CD4-positive, alpha-beta T cell (primary cell): ENCODE measurements at regions not wholly inside any gene's neighbourhood (a gene's known extent, or its start where the extent isn't known, plus 50 kb on each side); places are given as distances from the start of the nearest gene placed in this dataset.

Experiments
- ATAC-seq: fragments of 200-7000 bp; cut with Tn5 transposase; one replicate; pipeline ENCODE4 v1.10.0; 2022; ENCODE audit warnings: mild to moderate bottlenecking; ENCODE audit not compliant: poor library complexity
- CTCF ChIA-PET: fragments of 350-600 bp; sonication (Branson Sonifier 250); formaldehyde crosslinking; loops from one replicate; lab custom pipeline; 2021; ENCODE audit warnings: antibody characterized with exemption, inconsistent platforms; lab: Charles Lee
- POLR2A ChIA-PET: fragments of 350-600 bp; sonication (Branson Sonifier 250); formaldehyde crosslinking; loops from one replicate; lab custom pipeline; 2021; ENCODE audit warnings: antibody characterized with exemption, inconsistent platforms; lab: Charles Lee
- DNase-seq, 14 experiments: peaks; one replicate each; pipeline ENCODE4 v3.0.0-alpha.2; 2013 to 2020; ENCODE audit warnings: mixed read lengths in 2 of 14
- H3K27ac ChIP-seq, 2 donors: one replicate each; pipeline versions ENCODE4 v1.5.1 to v1.7.0; 2013; ENCODE audit warnings: low read length in 2 of 2, low read depth in 1 of 2, mild to moderate bottlenecking in 1 of 2
- H3K27me3 ChIP-seq, 2 experiments: 1 replicate in 1 of 2; 2 replicates in 1 of 2; pipeline versions ENCODE4 v1.6.1 to v1.7.0; 2013; ENCODE audit warnings: low read length in 2 of 2, control low read depth in 1 of 2, mild to moderate bottlenecking in 1 of 2, moderate library complexity in 1 of 2; ENCODE audit not compliant: insufficient read depth in 2 of 2, control insufficient read depth in 1 of 2
- H3K36me3 ChIP-seq: one replicate; pipeline ENCODE4 v1.6.1; 2013; ENCODE audit warnings: low read length, control low read depth; ENCODE audit not compliant: insufficient read depth
- H3K4me1 ChIP-seq: one replicate; pipeline ENCODE4 v1.6.1; 2013; ENCODE audit warnings: low read length, control low read depth; ENCODE audit not compliant: insufficient read depth
- H3K4me3 ChIP-seq: one replicate; pipeline ENCODE4 v1.5.1; 2013; ENCODE audit warnings: mild to moderate bottlenecking, low read length, moderate library complexity
- H3K9me3 ChIP-seq, 2 experiments: 1 replicate in 1 of 2; 2 replicates in 1 of 2; pipeline versions ENCODE4 v1.6.1 to v1.7.0; 2013; ENCODE audit warnings: low read length in 2 of 2, mild to moderate bottlenecking in 2 of 2, control low read depth in 1 of 2, moderate library complexity in 1 of 2; ENCODE audit not compliant: control insufficient read depth in 1 of 2, insufficient read depth in 1 of 2
- H3K27ac Mint-ChIP-seq: one replicate; pipeline ENCODE4 v1.8.0; 2020; ENCODE audit warnings: mixed read lengths
- H3K27me3 Mint-ChIP-seq: one replicate; pipeline ENCODE4 v1.8.0; 2021; ENCODE audit warnings: mixed read lengths
- H3K36me3 Mint-ChIP-seq: one replicate; pipeline ENCODE4 v1.8.0; 2021; ENCODE audit warnings: low read depth, mixed read lengths
- H3K4me1 Mint-ChIP-seq: one replicate; pipeline ENCODE4 v1.8.0; 2021; ENCODE audit warnings: low read depth, mixed read lengths
- H3K4me3 Mint-ChIP-seq: one replicate; pipeline ENCODE4 v1.8.0; 2020; ENCODE audit warnings: mild to moderate bottlenecking, mixed read lengths
- H3K9me3 Mint-ChIP-seq: one replicate; pipeline ENCODE4 v1.8.0; 2020; ENCODE audit warnings: mixed read lengths
- intact Hi-C, 2 experiments: fragments of 100-400 bp; cut with DNase I in 1 of 2; cut with micrococcal nuclease in 1 of 2; formaldehyde crosslinking; loops; one replicate each; pipeline versions ENCODE4 v1.15.1 to v1.9.0; 2023 to 2025; cut with DNase I, micrococcal nuclease
- TF ChIP-seq, protein P1 (sequence below): fragments of 200-600 bp; IDR thresholded peaks from one replicate; pipeline ENCODE4 v1.8.0; 2022; ENCODE audit warnings: antibody characterized with exemption, mild to moderate bottlenecking

DNA sequence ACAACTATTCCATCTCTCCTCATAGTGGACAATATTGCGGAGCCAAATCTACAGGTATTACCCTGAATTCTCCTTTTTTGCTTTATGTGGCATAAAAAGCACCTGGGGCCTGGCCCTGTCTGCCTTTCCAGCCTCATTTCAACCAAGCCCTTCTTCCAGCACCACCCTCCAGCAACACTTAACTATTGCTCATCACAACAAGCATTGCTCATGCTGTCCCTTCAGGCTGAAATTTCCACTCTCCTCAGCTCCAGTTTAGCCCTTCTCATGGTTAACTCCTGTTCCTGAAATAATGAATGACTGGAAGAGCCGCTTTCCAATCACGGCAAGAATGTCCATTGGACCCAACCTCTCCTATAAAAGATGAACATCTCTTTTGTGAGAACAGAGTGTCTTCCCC lies 107.4 kb downstream of the P2RY1 start:
- TF ChIP-seq, protein P1, sequence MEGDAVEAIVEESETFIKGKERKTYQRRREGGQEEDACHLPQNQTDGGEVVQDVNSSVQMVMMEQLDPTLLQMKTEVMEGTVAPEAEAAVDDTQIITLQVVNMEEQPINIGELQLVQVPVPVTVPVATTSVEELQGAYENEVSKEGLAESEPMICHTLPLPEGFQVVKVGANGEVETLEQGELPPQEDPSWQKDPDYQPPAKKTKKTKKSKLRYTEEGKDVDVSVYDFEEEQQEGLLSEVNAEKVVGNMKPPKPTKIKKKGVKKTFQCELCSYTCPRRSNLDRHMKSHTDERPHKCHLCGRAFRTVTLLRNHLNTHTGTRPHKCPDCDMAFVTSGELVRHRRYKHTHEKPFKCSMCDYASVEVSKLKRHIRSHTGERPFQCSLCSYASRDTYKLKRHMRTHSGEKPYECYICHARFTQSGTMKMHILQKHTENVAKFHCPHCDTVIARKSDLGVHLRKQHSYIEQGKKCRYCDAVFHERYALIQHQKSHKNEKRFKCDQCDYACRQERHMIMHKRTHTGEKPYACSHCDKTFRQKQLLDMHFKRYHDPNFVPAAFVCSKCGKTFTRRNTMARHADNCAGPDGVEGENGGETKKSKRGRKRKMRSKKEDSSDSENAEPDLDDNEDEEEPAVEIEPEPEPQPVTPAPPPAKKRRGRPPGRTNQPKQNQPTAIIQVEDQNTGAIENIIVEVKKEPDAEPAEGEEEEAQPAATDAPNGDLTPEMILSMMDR = no peak
- DNase-seq = no peak
- Mint-ChIP-seq H3K27me3 (no peaks in the 10 kb centered on the region), H3K27ac (no peak overlapping the region), H3K4me3 (no peak overlapping the region), H3K4me1 (no peaks in the 10 kb centered on the region), H3K9me3 (no peaks in the 10 kb centered on the region), H3K36me3 (no peaks in the 10 kb centered on the region)
- H3K36me3 ChIP-seq = no peaks in the 10 kb centered on the region
- intact Hi-C loops = no loop called here
- no peaks in the 10 kb centered on the region for H3K4me1 ChIP-seq
- no peak for ATAC-seq
- CTCF ChIA-PET = interaction anchor here (1.4 kb wide), 1 partner anchor 25 kb away, joined by 3 read pairs; no protein-coding TSS in a partner anchor
- H3K4me3 ChIP-seq = no peak overlapping the region
- POLR2A ChIA-PET = no interaction called here
- H3K9me3 ChIP-seq = no peaks in the 10 kb centered on the region
- H3K27me3 ChIP-seq = no peaks in the 10 kb centered on the region
- no peak overlapping the region for H3K27ac ChIP-seq

DNA sequence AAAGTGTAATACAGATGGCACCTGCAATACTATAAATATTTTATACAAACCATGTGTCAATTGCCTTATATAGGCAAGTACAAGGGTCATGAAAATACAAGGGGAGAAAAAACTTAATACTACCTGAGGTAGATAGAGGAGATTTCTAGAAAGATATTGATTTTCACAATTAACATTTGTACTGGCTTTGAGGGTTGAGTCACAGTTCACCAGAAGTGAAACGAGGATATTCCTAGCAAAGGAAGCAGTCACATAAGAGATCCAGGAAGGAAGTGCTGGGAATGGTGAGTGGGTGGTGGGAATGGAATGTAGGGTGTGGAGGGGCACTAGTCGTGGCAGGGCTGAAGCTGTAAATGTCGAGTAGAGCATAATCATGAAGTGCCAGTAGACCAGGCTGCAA lies 108.7 kb downstream of the P2RY1 start:
- Mint-ChIP-seq H3K27me3 (no peaks in the 10 kb centered on the region), H3K9me3 (no peaks in the 10 kb centered on the region), H3K4me1 (no peaks in the 10 kb centered on the region), H3K4me3 (no peak overlapping the region), H3K36me3 (no peaks in the 10 kb centered on the region), H3K27ac (no peak overlapping the region)
- H3K27ac ChIP-seq = no peak overlapping the region
- no peaks in the 10 kb centered on the region for H3K36me3 ChIP-seq
- no peaks in the 10 kb centered on the region for H3K4me1 ChIP-seq
- ATAC-seq (no peak), DNase-seq (no peak)
- intact Hi-C loops = no loop called here
- H3K9me3 ChIP-seq = no peaks in the 10 kb centered on the region
- TF ChIP-seq, protein P1 = no peak
- no peak overlapping the region for H3K4me3 ChIP-seq
- H3K27me3 ChIP-seq = no peaks in the 10 kb centered on the region
- ChIA-PET POLR2A (no interaction called here), CTCF (no interaction called here)

GRCh38 chr3:152944671-152945070 lies 109.7 kb downstream of the P2RY1 start:
- Mint-ChIP-seq H3K27me3 (no peaks in the 10 kb centered on the region), H3K4me3 (no peak overlapping the region), H3K9me3 (no peaks in the 10 kb centered on the region), H3K27ac (no peak overlapping the region), H3K36me3 (no peaks in the 10 kb centered on the region), H3K4me1 (no peaks in the 10 kb centered on the region)
- Histone ChIP-seq H3K27ac (no peak overlapping the region), H3K36me3 (no peaks in the 10 kb centered on the region), H3K27me3 (no peaks in the 10 kb centered on the region), H3K9me3 (no peaks in the 10 kb centered on the region), H3K4me1 (no peaks in the 10 kb centered on the region), H3K4me3 (no peak overlapping the region)
- DNase-seq (no peak), ATAC-seq (no peak)
- CTCF ChIA-PET = no interaction called here
- intact Hi-C loops = no loop called here
- TF ChIP-seq, protein P1 = no peak
- POLR2A ChIA-PET = no interaction called here
